Gastroesophageal sphincter (tissue), 4 donors: ENCODE measurements at regions not wholly inside any gene's neighbourhood (a gene's known extent, or its start where the extent isn't known, plus 50 kb on each side); places are given as distances from the start of the nearest gene placed in this dataset.

Experiments used
- ATAC-seq: fragments of 150-250 bp; one replicate; pipeline ENCODE4 v1.9.1; 2016; ENCODE audit warnings: mild to moderate bottlenecking, moderate library complexity
- H3K27ac ChIP-seq, 4 donors: fragments of 200-600 bp; sonication (generic) in 3 of 4; 1 replicate in 3 of 4; 2 replicates in 1 of 4; pipeline ENCODE4 v1.5.1; 2016 to 2019
- H3K27me3 ChIP-seq: fragments of 200-600 bp; sonication (generic); one replicate; pipeline ENCODE4 v1.5.1; 2019
- H3K36me3 ChIP-seq, 2 donors: fragments of 200-600 bp; sonication (generic); one replicate each; pipeline ENCODE4 v1.5.1; 2019; ENCODE audit warnings: control low read depth in 1 of 2
- H3K4me1 ChIP-seq, 3 donors: fragments of 200-600 bp; sonication (generic); 1 replicate in 2 of 3; 2 replicates in 1 of 3; pipeline ENCODE4 v1.5.1; 2016 to 2019; ENCODE audit warnings: control low read depth in 2 of 3
- H3K4me3 ChIP-seq, 2 donors: fragments of 200-600 bp; sonication (generic); one replicate each; pipeline ENCODE4 v1.5.1; 2019; ENCODE audit warnings: mild to moderate bottlenecking in 1 of 2, moderate library complexity in 1 of 2
- H3K9me3 ChIP-seq, 3 donors: fragments of 200-600 bp; sonication (generic); one replicate each; pipeline ENCODE4 v1.5.1; 2017 to 2019; ENCODE audit warnings: control low read depth in 2 of 3
- EP300 ChIP-seq: sonication (generic); formaldehyde crosslinking; IDR thresholded peaks from one replicate; pipeline ENCODE4 v1.6.1; 2017; ENCODE audit warnings: antibody characterized with exemption, mild to moderate bottlenecking
- POLR2A ChIP-seq, 2 donors: fragments of 450-650 bp; IDR thresholded peaks; one replicate each; pipeline ENCODE4 v1.6.1; 2017; ENCODE audit warnings: antibody characterized with exemption in 2 of 2, mild to moderate bottlenecking in 2 of 2, moderate library complexity in 1 of 2
- POLR2AphosphoS5 ChIP-seq: sonication (generic); formaldehyde crosslinking; IDR thresholded peaks from one replicate; pipeline ENCODE4 v1.6.1; 2017; ENCODE audit warnings: antibody characterized with exemption
- WGBS, 2 donors: methylation state at CpG; one replicate each; pipeline ENCODE4 v1.1.5; 2018; ENCODE audit warnings: low coverage in 1 of 2; 5-methylcytosine and 5-hydroxymethylcytosine counted together
- TF ChIP-seq, protein P1 (sequence below), 4 experiments: fragments of 200-600 bp in 2 of 4; fragments of 450-650 bp in 2 of 4; sonication (generic) in 1 of 4; IDR thresholded peaks; one replicate each; pipeline ENCODE4 v1.5.1; 2017 to 2019; ENCODE audit warnings: antibody characterized with exemption in 4 of 4, mild to moderate bottlenecking in 2 of 4, moderate library complexity in 2 of 4

DNA sequence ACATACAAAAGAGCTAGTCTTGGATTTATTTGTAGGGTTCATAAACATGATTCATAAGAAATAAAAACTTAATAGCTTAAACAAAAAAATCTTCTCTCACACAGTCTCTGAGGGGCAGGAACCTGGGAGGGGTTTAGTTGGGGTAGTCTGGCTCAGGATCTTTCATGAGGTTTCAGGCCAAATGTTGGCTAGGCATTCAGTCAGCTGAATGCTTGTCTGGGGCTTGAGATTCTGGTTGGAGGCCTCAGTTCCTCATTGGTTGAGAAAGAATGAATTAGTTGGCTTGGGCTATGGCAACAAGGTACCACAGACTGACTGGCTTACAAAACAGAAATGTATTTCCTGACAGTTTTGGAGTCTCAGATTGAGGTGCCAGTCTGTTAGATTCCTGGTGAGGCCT, 74.3 kb downstream of the ANKRD7 start:
- H3K4me1 ChIP-seq, result no peaks in the 10 kb centered on the region
- ATAC-seq, result no peak
- no peaks in the 10 kb centered on the region for H3K27me3 ChIP-seq
- H3K27ac ChIP-seq, result no peak overlapping the region
- TF ChIP-seq POLR2A (IDR thresholded peaks at IDR 0.05), result no peak
- TF ChIP-seq, protein P1, sequence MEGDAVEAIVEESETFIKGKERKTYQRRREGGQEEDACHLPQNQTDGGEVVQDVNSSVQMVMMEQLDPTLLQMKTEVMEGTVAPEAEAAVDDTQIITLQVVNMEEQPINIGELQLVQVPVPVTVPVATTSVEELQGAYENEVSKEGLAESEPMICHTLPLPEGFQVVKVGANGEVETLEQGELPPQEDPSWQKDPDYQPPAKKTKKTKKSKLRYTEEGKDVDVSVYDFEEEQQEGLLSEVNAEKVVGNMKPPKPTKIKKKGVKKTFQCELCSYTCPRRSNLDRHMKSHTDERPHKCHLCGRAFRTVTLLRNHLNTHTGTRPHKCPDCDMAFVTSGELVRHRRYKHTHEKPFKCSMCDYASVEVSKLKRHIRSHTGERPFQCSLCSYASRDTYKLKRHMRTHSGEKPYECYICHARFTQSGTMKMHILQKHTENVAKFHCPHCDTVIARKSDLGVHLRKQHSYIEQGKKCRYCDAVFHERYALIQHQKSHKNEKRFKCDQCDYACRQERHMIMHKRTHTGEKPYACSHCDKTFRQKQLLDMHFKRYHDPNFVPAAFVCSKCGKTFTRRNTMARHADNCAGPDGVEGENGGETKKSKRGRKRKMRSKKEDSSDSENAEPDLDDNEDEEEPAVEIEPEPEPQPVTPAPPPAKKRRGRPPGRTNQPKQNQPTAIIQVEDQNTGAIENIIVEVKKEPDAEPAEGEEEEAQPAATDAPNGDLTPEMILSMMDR (IDR thresholded peaks at IDR 0.05), result no peak
- no peak for TF ChIP-seq EP300
- no peak for TF ChIP-seq POLR2AphosphoS5
- H3K9me3 ChIP-seq, result no peaks in the 10 kb centered on the region
- H3K4me3 ChIP-seq, result no peak overlapping the region
- H3K36me3 ChIP-seq, result no peaks in the 10 kb centered on the region

DNA sequence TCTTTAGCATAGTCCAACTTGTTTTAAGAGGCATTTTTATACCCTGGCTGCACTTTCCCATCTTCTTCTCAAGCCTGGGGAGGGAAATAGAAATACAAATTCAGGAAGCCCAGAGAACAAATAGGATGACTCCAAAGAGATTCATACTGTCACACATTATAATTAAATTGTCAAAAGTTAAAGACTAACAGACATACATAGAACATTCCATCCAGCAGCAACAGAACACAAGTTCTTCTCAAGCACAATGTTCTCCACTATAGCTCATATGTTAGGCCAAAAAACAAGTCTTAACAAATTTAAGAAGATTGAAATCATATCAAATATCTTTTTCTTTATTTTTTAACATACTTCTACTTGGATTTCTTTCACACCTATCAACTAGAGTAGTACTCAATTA, 75.7 kb downstream of the ANKRD7 start:
- no peaks in the 10 kb centered on the region for H3K9me3 ChIP-seq
- no peaks in the 10 kb centered on the region for H3K36me3 ChIP-seq
- H3K27me3 ChIP-seq, result no peaks in the 10 kb centered on the region
- no peaks in the 10 kb centered on the region for H3K4me1 ChIP-seq
- no peak overlapping the region for H3K27ac ChIP-seq
- no peak for ATAC-seq
- H3K4me3 ChIP-seq, result no peak overlapping the region
- no peak for TF ChIP-seq POLR2AphosphoS5
- TF ChIP-seq, protein P1 (IDR thresholded peaks at IDR 0.05), result no peak
- TF ChIP-seq EP300, result no peak
- no peak for TF ChIP-seq POLR2A (IDR thresholded peaks at IDR 0.05)

DNA sequence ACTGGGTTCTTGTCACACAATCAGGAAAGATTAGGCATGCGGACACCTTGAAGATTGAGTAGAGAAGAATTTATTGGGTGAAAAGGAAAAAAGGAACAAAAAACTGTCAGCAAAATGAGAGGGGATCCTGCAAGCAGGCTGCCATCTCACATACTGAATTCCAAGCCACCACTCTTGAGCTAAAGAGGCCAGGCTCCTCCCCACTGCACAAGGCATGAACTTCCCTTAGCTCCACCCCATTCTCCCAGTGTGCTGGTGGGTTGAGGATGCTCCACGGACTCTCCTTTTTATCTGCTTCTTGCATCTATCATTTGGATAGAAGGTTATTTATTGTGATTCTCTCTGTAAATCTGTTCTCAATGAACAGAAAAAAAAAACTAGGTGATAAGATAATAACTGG, 79.6 kb downstream of the ANKRD7 start:
- no peaks in the 10 kb centered on the region for H3K9me3 ChIP-seq
- no peak for TF ChIP-seq POLR2AphosphoS5
- no peak for TF ChIP-seq EP300
- TF ChIP-seq POLR2A (IDR thresholded peaks at IDR 0.05), result no peak
- TF ChIP-seq, protein P1 (IDR thresholded peaks at IDR 0.05), result no peak
- WGBS, 2 donors, result 56 to 82% methylated on average over 2 of the region's 2 CpGs

DNA sequence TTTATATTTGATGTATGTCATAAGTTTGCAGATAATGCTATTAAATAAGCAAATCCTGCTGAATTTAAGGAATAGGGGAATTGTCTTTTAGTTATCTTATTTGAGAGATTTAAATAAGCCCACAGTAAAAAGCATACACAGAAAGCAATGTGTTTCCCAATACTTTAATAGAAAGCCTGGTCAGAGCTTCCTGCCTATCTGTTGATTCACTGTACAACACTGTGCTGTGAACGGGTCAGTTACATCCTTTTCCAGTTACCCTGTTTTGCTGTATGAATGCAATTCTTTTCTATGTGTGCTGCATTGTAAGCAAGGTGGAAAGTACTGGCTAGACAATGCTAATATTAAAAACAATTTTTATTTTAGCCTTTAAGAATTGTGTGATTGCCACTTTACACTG, 81.2 kb downstream of the ANKRD7 start:
- no peaks in the 10 kb centered on the region for H3K27me3 ChIP-seq
- H3K4me3 ChIP-seq, result no peak overlapping the region
- no peaks in the 10 kb centered on the region for H3K9me3 ChIP-seq
- TF ChIP-seq POLR2AphosphoS5, result no peak
- TF ChIP-seq, protein P1 (IDR thresholded peaks at IDR 0.05), result no peak
- TF ChIP-seq EP300, result no peak
- no peak for TF ChIP-seq POLR2A (IDR thresholded peaks at IDR 0.05)
- no peak overlapping the region for H3K27ac ChIP-seq
- no peaks in the 10 kb centered on the region for H3K4me1 ChIP-seq
- H3K36me3 ChIP-seq, result no peaks in the 10 kb centered on the region
- WGBS, 2 donors, result 10 to 32% methylated on average over 1 of the region's 1 CpG
- no peak for ATAC-seq

More for the DNA sequence above, 79.6 kb downstream of the ANKRD7 start:
- Histone ChIP-seq H3K36me3 (no peaks in the 10 kb centered on the region), H3K4me1 (no peaks in the 10 kb centered on the region), H3K4me3 (no peak overlapping the region), H3K27me3 (no peaks in the 10 kb centered on the region), H3K27ac (no peak overlapping the region)
- ATAC-seq, result no peak

DNA sequence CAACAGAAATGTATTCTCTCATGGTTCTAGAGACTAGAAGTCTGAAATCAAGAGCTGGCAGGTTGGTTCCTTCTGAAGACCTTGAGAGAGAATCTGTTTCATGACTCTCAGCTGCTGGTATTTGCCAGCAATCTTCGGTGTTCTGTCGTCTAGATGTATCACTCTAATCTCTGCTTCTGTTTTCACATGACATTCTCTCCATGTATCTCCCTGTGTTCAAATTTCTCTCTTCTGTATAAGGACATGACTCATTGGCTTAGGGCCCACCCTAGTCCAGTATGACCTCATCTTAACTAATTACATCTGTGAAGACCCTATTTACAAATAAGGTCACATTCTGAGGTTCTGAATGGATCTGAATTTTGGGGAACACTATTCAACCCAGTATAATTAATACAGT, 82.3 kb downstream of the ANKRD7 start:
- Histone ChIP-seq H3K27ac (no peak overlapping the region), H3K9me3 (no peaks in the 10 kb centered on the region), H3K4me3 (no peak overlapping the region), H3K4me1 (no peaks in the 10 kb centered on the region), H3K36me3 (no peaks in the 10 kb centered on the region), H3K27me3 (no peaks in the 10 kb centered on the region)
- 45 to 68% methylated on average over 2 of the region's 2 CpGs for WGBS, 2 donors
- TF ChIP-seq POLR2A (IDR thresholded peaks at IDR 0.05) (no peak), POLR2AphosphoS5 (no peak), EP300 (no peak)
- TF ChIP-seq, protein P1 (IDR thresholded peaks at IDR 0.05), result no peak
- ATAC-seq, result no peak
